ENCODE measurements at regions not wholly inside any gene's neighbourhood (a gene's known extent, or its start where the extent isn't known, plus 50 kb on each side); places are given as distances from the start of the nearest gene placed in this dataset.
A peak's percentile ranks its signal among the peaks of the same experiment; 100 is the strongest.

DNA sequence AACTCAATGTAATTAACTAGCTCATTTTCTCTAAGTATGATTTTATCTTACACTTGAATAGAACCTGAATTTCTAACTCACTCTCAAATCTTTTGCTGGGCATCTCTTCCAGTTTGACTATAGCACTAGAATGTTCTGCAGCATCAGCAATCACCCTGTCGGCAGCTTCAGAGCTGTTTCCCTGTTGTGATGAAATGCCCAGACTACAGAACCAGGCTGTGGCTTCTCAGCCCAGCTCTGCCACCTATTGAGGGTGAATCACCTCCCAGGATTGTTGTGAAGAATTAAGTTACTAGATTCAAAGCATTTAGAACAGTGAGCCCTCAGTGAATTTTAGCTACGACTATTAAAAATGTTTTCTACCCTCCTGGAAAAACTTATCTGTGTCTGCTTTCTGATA is 90.4 kb upstream of the ANKRD55 start:
- CTCF ChIA-PET = interaction anchor here (0.6 to 1.3 kb wide), 5 partner anchors 17 to 514 kb away, joined by 3 to 4 read pairs (median 3); no protein-coding TSS in a partner anchor
- TF ChIP-seq, protein P1, sequence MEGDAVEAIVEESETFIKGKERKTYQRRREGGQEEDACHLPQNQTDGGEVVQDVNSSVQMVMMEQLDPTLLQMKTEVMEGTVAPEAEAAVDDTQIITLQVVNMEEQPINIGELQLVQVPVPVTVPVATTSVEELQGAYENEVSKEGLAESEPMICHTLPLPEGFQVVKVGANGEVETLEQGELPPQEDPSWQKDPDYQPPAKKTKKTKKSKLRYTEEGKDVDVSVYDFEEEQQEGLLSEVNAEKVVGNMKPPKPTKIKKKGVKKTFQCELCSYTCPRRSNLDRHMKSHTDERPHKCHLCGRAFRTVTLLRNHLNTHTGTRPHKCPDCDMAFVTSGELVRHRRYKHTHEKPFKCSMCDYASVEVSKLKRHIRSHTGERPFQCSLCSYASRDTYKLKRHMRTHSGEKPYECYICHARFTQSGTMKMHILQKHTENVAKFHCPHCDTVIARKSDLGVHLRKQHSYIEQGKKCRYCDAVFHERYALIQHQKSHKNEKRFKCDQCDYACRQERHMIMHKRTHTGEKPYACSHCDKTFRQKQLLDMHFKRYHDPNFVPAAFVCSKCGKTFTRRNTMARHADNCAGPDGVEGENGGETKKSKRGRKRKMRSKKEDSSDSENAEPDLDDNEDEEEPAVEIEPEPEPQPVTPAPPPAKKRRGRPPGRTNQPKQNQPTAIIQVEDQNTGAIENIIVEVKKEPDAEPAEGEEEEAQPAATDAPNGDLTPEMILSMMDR (conservative IDR thresholded peaks at IDR 0.05; ENCODE audit: low read depth) = no peak; the same call in 1 of the 2 replicates
- DNase-seq (ENCODE audit: low spot score) = peak; percentile 88
- POLR2A ChIA-PET (ENCODE audit: low non-redundant PET) = no interaction called here
- H3K27ac ChIP-seq = peak overlapping the region; percentile 36; the same call in 1 of the 2 replicates

DNA sequence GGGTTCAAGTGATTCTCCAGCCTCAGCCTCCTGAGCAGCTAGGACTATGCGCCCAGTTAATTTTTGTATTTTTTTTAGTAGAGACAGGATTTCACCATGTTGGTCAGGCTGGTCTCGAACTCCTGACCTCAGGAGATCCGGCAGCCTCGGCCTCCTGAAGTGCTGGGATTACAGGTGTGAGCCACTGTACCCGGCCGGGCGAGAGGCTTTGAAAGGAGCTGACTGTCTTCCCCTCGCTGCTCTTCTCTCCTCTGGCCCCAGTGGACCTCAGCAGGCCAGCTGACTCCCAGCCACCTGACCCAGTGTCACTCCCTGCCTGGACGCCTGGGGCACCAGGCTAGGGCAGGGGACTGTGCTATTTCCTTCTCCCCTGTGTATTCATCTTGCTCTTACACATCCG is 89.5 kb upstream of the ANKRD55 start:
- ChIA-PET POLR2A (ENCODE audit: low non-redundant PET) (no interaction called here), CTCF (interaction anchor here (0.6 to 0.7 kb wide), 2 partner anchors 578 to 1036 kb away, joined by 3 read pairs; no protein-coding TSS in a partner anchor)
- no peak for DNase-seq (ENCODE audit: low spot score)
- TF ChIP-seq, protein P1 (conservative IDR thresholded peaks at IDR 0.05; ENCODE audit: low read depth) = no peak
- H3K27ac ChIP-seq = no peak overlapping the region

DNA sequence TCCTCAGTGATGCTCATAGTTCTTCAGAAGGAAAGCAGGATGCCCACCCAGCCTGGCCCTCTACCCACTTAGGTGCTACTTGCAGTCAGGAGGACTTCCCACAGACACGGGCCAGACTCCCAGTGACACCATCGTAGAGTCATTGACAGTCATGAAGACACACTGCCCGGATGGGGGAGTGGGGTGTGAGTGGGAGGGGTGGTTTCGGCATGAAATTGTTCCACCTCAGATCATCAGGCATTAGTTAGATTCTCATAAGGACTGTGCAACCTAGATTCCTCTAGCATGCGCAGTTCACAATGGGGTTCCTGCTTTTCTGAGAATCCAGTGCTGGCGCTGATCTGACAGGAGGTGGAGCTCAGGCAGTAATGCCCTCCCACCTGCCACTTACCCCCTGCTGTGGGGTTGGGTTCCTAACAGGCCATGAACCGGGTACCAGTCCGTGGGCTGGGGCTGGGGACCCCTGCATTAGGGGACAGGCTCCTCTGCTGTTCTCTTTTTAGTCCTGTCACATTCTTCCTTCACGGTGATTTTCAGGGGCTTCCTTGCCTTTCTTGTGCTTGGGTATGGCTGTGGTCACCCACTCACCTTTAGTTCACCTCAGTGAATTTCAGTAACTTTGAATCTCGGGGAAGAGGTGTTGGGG is 88.2 kb upstream of the ANKRD55 start:
- DNase-seq (ENCODE audit: low spot score) = no peak
- TF ChIP-seq, protein P1 (conservative IDR thresholded peaks at IDR 0.05; ENCODE audit: low read depth) = no peak
- no peak overlapping the region for H3K27ac ChIP-seq
- ChIA-PET CTCF (no interaction called here), POLR2A (ENCODE audit: low non-redundant PET) (no interaction called here)

DNA sequence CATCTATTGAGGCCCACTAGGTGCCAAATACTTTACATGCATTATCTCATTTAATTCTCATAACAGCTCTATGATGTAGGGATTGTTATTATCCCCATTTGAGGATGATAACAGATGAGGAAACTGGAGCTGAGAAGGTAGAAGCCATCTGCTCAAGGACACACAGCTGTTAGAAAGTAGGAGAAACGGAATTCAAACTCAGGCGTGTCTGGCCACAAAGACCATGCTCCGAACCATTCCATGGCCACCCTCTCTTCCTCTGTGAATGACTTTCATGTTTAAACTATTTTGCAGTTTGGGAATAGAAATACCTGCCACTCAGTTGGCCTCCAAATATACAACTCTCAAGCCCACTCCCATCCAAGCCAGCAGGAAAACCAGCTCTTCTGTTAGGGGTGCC is 87.6 kb upstream of the ANKRD55 start:
- POLR2A ChIA-PET (ENCODE audit: low non-redundant PET) = interaction anchor here (0.5 kb wide), 1 partner anchor 10 kb away, joined by 3 read pairs; no protein-coding TSS in a partner anchor
- TF ChIP-seq, protein P1 (conservative IDR thresholded peaks at IDR 0.05; ENCODE audit: low read depth) = no peak
- DNase-seq (ENCODE audit: low spot score) = no peak
- CTCF ChIA-PET = no interaction called here
- no peak overlapping the region for H3K27ac ChIP-seq

DNA sequence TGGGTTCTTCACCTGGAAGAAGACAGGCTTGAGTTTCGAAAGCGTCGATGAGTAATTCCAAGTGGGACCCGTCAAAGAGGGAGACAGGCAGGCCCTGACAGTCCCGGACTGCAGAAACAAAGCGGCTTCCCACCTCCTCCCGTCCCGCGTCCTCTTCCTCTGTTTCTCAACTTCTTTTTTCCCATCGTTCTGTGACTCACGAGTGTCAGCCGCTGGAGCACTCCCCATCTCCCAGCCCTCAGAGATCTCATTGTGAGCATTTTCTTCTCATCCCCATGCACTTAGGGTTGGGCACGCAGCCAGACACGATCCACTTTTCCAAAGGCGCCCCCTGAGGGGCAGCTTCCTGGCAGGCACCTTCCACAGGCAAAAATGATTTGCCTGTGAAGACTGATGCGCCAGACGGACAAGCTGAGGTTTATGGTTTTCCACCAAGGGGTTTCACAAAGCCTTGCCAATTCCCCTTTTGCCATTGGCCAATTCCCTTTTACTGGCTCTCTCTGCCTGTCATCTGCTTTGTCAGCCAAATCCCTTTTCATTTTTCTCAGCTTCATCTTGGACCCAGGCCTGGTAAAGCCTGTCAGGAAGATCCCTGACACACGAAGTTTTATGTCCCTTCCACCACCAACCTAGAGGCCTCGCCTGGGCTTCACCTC is 86.5 kb upstream of the ANKRD55 start:
- ChIA-PET POLR2A (ENCODE audit: low non-redundant PET) (no interaction called here), CTCF (interaction anchor here (0.6 kb wide), 2 partner anchors 49 to 83 kb away, joined by 3 to 4 read pairs; no protein-coding TSS in a partner anchor)
- peak overlapping the region; percentile 97 for H3K27ac ChIP-seq
- TF ChIP-seq, protein P1 (conservative IDR thresholded peaks at IDR 0.05; ENCODE audit: low read depth) = no peak
- DNase-seq (ENCODE audit: low spot score) = peak; percentile 92

DNA sequence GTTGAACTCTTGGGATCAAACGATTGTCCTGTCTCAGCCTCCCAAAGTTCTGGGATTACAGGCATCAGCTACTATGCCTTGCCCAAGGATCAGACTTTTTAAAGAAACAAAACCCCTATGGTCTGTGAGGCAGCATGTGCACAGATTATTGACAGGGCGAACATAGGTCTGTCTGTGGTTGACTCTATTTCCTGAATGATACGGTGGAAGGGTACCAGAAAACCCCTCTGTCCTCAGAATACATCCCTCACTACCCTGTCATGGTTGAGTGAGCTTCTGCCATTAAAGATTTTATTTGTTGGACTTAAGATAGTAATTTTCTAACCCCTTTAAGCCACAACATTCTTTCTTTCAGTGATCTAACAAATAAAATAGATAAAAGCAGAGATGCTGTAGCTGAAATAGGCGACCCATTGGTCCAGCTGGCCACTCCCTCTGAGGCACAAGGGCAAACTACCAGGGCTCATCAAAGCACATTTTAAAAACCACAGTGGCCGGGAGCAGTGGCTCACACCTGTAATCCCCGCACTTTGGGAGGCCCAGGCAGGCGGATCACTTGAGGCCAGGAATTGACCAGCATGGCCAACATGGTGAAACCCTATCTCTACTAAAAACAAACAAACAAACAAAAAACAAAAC is 84.9 kb upstream of the ANKRD55 start:
- ChIA-PET POLR2A (ENCODE audit: low non-redundant PET) (no interaction called here), CTCF (interaction anchor here (0.6 to 1.0 kb wide), 3 partner anchors 14 to 792 kb away, joined by 3 to 10 read pairs (median 3); no protein-coding TSS in a partner anchor)
- DNase-seq (ENCODE audit: low spot score) = no peak
- H3K27ac ChIP-seq = peak overlapping the region; percentile 97
- TF ChIP-seq, protein P1 (conservative IDR thresholded peaks at IDR 0.05; ENCODE audit: low read depth) = no peak

Measured in RWPE1 (cell line).